Stomach smooth muscle (tissue), 2 donors: ENCODE measurements at regions not wholly inside any gene's neighbourhood (a gene's known extent, or its start where the extent isn't known, plus 50 kb on each side); places are given as distances from the start of the nearest gene placed in this dataset.

Experiments used
- H3K27ac ChIP-seq: one replicate; pipeline ENCODE4 v1.7.0; 2013; ENCODE audit warnings: mild to moderate bottlenecking, low read length, inconsistent platforms
- H3K27me3 ChIP-seq, 2 donors: one replicate each; pipeline ENCODE4 v1.7.0; 2013; ENCODE audit warnings: low read length in 2 of 2; ENCODE audit not compliant: insufficient read depth in 2 of 2, control insufficient read depth in 1 of 2
- H3K36me3 ChIP-seq, 2 donors: one replicate each; pipeline ENCODE4 v1.7.0; 2013; ENCODE audit warnings: low read length in 2 of 2; ENCODE audit not compliant: control insufficient read depth in 2 of 2, insufficient read depth in 2 of 2
- H3K4me1 ChIP-seq: one replicate; pipeline ENCODE4 v1.7.0; 2013; ENCODE audit warnings: low read length; ENCODE audit not compliant: control insufficient read depth, insufficient read depth
- H3K4me3 ChIP-seq, 2 donors: one replicate each; pipeline ENCODE4 v1.7.0; 2013; ENCODE audit warnings: low read length in 2 of 2
- H3K9ac ChIP-seq, 2 donors: one replicate each; pipeline ENCODE4 v1.7.0; 2013; ENCODE audit warnings: low read length in 2 of 2, mild to moderate bottlenecking in 1 of 2
- H3K9me3 ChIP-seq, 2 donors: one replicate each; pipeline ENCODE4 v1.7.0; 2013; ENCODE audit warnings: low read length in 2 of 2; ENCODE audit not compliant: control insufficient read depth in 2 of 2
- donor health status: healthy.
- donor health status: Pancreatic carcinoma.

DNA sequence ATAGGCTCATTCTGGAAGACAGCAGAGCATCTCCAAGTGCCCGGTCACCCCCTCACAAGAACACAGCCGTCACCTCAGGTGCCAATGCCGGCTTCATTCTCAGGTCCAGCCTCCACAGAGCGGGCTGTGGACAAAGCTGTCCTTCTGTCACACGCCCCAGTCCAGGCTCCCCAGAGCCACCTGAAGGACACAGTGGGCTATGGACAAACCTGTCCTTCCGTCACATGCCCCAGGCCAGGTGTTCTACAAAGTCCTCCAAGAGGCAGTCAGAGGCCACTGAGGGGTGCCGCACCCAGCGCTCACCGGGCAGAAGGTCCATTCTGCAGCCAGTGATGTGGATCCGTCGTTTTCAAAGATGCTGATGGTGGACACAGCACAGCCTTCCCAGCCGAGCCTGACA lies 173.2 kb upstream of the PPP2R2D start:
- Histone ChIP-seq H3K4me3 (no peak overlapping the region), H3K9me3 (peaks cover 0 to 10% of the 10 kb centered on the region in 2 donors), H3K9ac (no peak overlapping the region), H3K36me3 (no peaks in the 10 kb centered on the region), H3K4me1 (peaks cover 11% of the 10 kb centered on the region), H3K27ac (no peak overlapping the region), H3K27me3 (no peaks in the 10 kb centered on the region)

DNA sequence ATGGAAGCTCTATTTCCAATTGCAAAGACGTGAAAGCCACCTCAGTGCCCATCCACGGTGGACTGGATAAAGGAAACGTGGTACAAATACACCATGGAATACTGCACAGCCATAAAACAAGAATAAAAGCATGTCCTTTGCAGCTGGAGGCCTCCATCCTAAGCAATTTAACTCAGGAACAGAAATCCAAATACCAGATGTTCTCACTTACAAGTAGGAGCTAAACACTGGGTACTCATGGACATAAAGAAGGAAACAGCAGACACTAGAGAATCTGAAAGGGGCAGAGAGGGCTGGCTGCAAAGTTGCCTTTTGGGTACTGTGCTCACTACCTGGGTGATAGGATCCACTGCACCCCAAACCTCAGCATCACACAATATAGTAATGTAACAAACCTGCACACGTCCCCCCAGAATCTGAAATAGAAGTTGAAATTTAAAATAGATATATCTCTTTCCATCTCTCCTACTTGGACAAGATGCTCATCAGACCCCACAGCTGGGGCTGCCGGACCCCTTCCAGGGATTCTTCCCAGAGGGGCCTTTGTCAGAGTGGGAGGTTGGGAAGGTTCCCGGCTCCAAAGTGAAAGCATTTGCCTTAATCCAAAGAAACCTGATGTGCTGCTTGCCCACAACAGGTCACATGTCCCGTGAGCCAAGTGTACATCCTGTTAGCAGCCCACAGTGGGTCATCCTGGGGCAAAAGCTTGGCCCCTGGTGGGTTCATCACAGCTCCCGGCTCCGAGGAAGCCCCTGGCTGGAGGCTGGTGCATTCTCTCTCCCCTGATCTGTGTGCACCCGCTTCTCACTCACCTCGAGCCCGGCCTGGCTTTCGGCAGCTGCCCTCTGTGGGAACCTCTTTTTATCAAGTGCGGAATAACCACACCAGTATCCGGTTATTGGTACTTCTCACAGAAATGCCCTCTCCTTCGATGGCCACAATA lies 172.3 kb upstream of the PPP2R2D start:
- no peaks in the 10 kb centered on the region for H3K36me3 ChIP-seq
- H3K27ac ChIP-seq, result no peak overlapping the region

DNA sequence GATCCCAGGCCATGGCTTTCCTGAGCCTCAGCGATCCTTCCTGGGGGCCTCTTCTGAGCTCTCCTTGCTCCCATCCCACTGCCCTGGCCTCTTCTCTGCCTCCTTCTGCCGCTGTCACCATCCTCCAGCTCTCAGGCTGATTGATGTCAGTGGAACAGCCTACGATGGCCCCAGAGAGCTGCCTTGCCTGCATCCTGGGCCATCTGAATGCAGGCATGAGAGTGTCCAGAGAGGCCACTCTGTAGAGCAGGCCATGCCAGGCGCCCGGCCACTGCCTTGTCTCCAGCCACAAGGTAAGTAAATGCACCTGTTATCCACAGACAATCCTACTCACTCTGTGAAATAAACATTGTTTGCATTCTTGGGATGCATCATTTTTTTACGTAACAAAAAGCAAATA lies 171.4 kb upstream of the PPP2R2D start:
- Histone ChIP-seq H3K4me1 (peaks cover 11% of the 10 kb centered on the region), H3K9me3 (peaks cover 0 to 14% of the 10 kb centered on the region in 2 donors), H3K9ac (no peak overlapping the region), H3K4me3 (no peak overlapping the region), H3K36me3 (no peaks in the 10 kb centered on the region), H3K27ac (no peak overlapping the region), H3K27me3 (no peaks in the 10 kb centered on the region)

More for the DNA sequence above, 172.3 kb upstream of the PPP2R2D start:
- H3K9ac ChIP-seq, result no peak overlapping the region
- no peak overlapping the region for H3K4me3 ChIP-seq
- no peaks in the 10 kb centered on the region for H3K27me3 ChIP-seq
- H3K9me3 ChIP-seq, result peaks cover 0 to 14% of the 10 kb centered on the region in 2 donors
- H3K4me1 ChIP-seq, result peaks cover 11% of the 10 kb centered on the region

DNA sequence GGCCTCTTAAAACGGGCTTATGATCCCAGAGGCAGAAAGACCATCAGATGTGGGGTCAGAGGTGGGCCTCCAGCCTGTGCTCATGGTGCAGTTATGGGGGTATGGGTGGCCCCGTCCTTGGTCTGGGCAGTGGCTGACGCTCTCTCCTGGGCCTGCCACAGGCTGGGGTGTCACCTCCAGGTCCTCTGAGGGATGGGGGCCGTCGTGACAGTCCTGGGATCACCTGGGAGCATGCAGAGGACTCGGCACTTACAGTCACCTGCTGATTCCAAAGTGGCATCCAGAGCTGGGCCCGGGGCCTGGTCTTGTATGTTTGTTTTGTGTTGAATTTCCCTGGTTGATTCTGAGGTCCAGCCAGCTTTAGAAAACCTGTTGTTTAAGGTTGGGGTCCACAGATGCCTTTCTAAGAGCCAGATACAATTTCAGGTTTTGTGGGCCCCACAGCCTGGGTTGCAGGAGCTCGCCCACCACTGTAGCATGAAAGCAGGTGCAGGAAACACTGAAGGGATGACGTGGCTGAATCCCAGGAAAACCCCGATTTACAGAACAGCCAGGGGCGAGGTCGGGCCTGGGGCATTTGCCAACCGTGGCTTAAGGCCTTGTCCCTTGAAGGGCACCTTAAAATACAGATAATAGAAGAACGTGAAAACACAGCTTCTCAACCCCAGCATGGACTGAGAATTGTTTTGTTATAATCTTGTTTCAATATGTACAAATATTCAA lies 170.7 kb upstream of the PPP2R2D start:
- H3K4me3 ChIP-seq, result no peak overlapping the region
- H3K27ac ChIP-seq, result no peak overlapping the region
- peaks cover 11% of the 10 kb centered on the region for H3K4me1 ChIP-seq
- peaks cover 0 to 14% of the 10 kb centered on the region in 2 donors for H3K9me3 ChIP-seq
- no peaks in the 10 kb centered on the region for H3K36me3 ChIP-seq
- H3K27me3 ChIP-seq, result no peaks in the 10 kb centered on the region
- H3K9ac ChIP-seq, result no peak overlapping the region

DNA sequence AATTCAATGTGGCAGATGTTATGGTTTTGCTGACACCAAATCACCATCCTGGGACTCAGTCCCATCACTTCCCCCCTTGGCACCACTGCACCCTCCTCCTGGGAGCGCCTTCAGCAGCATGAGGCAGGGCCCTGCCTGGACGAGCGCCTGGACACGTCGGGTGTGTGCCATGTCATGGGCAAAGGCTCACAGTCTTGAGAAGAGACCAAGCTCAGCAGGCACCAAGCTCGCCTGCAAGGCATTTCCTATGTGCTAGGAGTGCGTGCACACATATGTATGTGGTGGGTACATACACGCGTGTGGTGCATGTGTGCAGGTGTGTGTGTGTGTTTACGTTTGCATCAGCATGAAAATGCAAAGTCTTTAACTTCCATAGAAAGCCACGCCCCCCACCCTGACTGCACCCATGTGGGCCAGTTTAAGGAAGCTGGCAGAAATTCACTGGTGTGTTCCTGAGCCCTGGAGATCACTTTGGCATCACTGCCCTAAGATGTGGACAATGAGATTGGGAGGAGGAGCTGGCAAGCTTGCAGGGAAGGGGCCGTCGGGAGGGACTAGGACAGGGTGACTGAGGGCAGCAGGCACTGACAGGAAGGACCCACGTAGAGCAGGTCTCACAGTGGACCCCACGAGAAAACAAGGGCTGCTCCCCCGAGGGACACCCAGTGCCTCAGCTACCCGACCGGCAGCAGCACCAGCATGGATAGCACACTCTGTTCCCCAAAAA lies 169.9 kb upstream of the PPP2R2D start:
- Histone ChIP-seq H3K4me3 (no peak overlapping the region), H3K9me3 (peaks cover 0 to 14% of the 10 kb centered on the region in 2 donors), H3K4me1 (peaks cover 7% of the 10 kb centered on the region), H3K27me3 (no peaks in the 10 kb centered on the region), H3K9ac (no peak overlapping the region), H3K36me3 (no peaks in the 10 kb centered on the region), H3K27ac (no peak overlapping the region)

DNA sequence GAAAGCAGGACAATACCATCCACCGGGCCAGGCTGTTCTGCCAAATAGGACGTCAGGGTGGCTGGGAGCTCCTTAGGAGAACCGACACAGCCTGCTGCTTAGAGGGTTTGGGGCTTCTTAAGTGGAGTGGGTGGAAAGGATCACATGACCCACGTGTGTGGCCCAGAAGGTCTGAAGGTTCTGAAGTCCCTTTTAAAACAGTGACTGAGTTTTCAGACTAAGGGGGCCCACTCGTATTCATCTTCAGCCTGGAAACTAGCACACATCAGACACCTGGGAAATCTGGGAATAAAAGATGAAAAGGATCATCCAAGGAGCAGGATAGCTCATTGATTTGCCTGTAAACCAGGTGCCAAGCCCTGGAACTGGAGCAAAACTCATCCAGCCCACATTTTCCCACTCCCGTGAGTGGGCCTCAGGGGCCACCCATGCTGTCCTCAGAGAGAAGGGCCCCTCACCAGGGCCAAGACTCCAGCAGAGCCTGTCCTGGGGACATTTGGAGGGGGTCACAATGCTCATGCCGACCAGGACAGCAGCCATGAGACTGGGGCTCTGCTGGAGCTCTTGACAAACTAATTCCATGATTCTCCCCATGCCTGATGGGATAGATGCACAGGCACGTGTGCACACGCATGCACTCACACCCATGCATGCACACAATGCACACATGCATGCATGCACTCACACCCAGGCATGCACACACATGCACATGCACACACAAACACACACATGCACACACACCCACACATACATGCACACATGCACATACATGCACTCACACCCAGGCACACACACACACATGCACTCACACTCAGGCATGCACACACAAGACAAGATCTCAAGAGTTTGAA lies 168.8 kb upstream of the PPP2R2D start:
- Histone ChIP-seq H3K27me3 (no peaks in the 10 kb centered on the region), H3K9me3 (peaks cover 0 to 14% of the 10 kb centered on the region in 2 donors), H3K4me1 (no peaks in the 10 kb centered on the region), H3K4me3 (no peak overlapping the region), H3K9ac (no peak overlapping the region), H3K27ac (no peak overlapping the region), H3K36me3 (no peaks in the 10 kb centered on the region)

DNA sequence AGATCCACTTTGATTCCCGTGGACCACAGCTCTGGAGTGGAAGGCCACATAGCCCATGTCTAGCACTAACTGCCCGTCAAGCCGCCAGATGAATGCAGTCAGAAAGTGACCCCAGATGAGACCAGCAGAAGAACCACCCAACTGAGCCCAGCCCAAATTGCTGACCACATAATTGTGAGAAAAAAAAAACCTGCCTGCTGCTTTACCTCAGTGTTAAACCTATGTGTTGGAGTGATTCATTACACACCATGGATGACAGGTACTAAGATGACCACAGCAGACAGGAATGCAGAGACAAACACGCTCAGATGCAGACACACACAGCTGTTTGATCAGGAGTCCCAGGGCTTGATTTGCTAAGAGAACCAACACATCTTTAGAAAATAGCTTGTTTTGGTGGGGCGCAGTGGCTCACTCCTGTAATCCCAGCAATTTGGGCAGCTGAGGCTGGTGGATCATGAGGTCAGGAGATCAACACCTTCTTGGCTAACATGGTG lies 168.1 kb upstream of the PPP2R2D start:
- Histone ChIP-seq H3K4me3 (no peak overlapping the region), H3K9me3 (peaks cover 0 to 14% of the 10 kb centered on the region in 2 donors), H3K36me3 (no peaks in the 10 kb centered on the region), H3K4me1 (no peaks in the 10 kb centered on the region), H3K27ac (no peak overlapping the region), H3K9ac (no peak overlapping the region), H3K27me3 (no peaks in the 10 kb centered on the region)

DNA sequence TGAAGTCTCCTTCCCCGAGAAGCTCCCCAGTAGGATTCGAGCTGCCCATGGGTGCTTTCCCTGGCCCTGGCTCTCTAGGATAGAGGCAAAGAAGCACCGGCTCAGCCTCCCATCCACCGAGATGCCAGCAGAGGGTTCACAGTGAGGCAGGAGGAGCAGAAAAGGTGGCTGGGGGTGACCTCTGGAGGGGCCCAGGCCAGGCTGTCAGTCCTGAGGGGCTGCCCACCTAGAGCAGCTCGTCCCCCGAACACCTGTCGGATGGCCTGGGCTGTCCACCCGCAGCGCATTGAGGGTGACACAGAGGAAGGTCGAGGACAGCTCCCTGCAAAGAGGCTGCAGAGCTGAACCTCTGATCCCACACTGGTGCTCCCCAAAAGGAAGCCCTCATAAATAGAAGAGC lies 167.2 kb upstream of the PPP2R2D start:
- H3K4me3 ChIP-seq, result no peak overlapping the region
- no peaks in the 10 kb centered on the region for H3K4me1 ChIP-seq
- no peaks in the 10 kb centered on the region for H3K36me3 ChIP-seq
- H3K9me3 ChIP-seq, result peaks cover 0 to 14% of the 10 kb centered on the region in 2 donors
- no peak overlapping the region for H3K9ac ChIP-seq
- H3K27me3 ChIP-seq, result no peaks in the 10 kb centered on the region
- no peak overlapping the region for H3K27ac ChIP-seq

DNA sequence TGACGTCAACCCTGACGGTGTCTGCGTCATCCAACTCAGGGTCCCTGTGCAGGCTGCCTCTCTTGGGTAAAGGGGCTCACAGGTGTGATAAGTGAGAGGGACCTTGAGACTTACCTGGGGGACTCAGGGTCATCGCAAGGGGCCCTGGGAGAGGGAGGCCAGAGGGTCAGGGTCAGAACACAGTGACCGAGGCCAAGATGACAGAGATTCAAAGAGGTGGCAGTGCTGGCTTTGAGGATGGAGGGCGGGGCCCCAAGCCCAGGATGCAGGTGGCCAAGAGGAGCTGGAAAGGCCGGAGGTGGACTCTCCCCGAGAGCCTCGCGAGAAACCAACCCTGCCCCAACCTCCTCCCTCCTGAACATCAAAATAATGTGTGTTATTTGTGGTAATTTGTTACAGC lies 165.2 kb upstream of the PPP2R2D start:
- H3K27ac ChIP-seq, result no peak overlapping the region
- H3K27me3 ChIP-seq, result peaks cover 0 to 4% of the 10 kb centered on the region in 2 donors

More for the DNA sequence above, 165.2 kb upstream of the PPP2R2D start:
- Histone ChIP-seq H3K36me3 (no peaks in the 10 kb centered on the region), H3K4me1 (no peaks in the 10 kb centered on the region), H3K9me3 (peaks cover 0 to 14% of the 10 kb centered on the region in 2 donors), H3K4me3 (no peak overlapping the region), H3K9ac (no peak overlapping the region)
